GM19395 (cell line): ENCODE measurements at regions not wholly inside any gene's neighbourhood (a gene's known extent, or its start where the extent isn't known, plus 50 kb on each side); places are given as distances from the start of the nearest gene placed in this dataset.
"Not testable (repeated sequence)": the region's sequence is repeated elsewhere in the genome, so short reads cannot be mapped to it uniquely, and the experiment has no call there.

Source experiments
- ATAC-seq: cut with Tn5 transposase; IDR thresholded peaks from one replicate; pipeline ENCODE4 v1.9.1; 2021; ENCODE audit warnings: mild to moderate bottlenecking, moderate library complexity; ENCODE audit not compliant: unreplicated experiment

DNA sequence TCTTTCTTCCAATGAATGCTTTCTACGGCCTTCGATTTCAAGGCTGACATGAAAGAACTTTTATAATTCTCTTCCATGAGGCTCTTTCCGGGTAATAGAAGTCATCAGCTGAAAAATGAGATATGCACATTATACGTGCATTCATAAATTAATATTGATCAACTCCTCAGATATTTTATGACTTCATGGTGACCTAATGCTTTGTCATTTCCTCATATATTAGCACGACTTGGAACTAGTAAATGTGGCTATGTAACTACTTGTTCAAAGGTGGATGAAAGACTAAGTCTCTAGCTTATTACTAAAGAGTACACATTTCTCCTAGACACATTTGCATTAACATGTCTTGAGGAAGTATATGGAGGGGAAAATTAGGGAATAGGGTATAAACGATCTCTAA is 168.8 kb downstream of the HDGFL1 start:
- ATAC-seq: no peak

DNA sequence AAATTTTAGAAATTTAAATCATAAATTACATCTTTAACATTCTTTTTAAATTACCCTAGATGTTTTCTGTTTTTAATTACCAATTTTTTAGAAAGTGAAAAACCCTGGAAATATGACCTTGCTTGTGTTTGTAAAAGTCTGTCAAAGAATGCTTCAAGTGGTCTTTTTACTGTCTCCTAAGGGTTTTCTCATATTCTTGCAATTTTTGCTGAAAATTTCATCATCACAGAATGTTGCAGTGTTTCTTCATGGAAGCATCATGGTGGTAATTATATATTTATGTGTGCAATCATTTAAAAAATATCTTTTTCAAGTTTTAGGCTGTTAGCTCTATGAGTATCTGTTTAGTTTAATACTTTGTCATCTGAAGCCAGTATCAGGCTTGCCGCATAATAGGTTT is 178.2 kb downstream of the HDGFL1 start:
- ATAC-seq: no peak

DNA sequence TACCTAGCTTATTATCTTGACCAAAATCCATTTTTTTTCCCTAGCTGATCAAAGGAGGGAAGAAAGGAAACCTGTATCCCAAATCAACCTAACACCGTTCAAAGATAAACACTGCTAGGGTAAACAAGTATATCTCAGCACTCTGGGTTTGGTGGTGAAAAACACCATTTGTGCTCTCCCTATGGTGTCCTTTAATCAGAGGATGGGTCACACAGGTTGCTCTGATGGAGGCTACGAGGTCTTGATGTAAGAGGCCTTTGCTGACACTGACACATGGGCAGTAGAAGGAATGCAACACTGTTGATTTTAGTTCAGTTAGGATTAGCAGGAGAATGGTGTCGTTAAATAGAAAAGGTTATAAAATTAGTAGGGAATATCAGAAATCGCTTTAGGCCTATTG is 179.3 kb downstream of the HDGFL1 start:
- ATAC-seq: no peak

DNA sequence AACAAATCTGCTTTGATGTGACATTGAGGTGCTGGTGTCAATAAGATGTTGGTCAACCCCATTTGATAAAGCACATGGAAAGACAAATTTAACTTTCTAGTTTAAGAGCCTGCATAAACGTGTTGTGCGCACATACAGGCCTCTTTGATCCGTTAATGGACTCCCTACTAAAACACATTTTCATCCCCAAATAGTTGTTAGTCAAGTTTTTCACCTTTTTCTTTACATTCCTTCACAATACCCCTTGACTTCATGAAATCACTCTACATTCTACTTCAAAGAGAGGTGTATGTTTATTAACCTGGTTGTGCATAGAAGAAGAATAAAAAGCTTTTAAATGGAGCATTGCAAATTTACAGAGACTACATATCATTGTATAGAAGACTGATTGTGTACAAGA is 180.3 kb downstream of the HDGFL1 start:
- no peak for ATAC-seq

DNA sequence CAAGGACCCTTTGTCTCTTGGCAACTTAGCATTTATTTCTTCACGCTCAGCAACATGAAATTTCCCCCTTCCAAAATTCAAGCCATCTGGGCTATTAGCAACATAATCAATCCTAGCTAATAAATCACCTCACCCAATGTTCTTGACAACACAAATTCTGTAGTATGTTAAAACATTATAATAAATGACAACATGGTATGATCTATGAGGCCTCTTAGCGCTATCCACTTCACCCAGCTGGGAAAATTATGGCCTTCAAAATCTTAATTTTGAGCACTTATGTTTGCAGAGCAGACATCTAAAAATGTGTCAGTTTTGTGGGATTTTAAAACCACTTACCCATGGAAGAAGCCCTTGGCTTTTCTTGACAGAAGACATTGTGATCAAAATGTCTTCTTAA is 181.9 kb downstream of the HDGFL1 start:
- ATAC-seq: no peak

DNA sequence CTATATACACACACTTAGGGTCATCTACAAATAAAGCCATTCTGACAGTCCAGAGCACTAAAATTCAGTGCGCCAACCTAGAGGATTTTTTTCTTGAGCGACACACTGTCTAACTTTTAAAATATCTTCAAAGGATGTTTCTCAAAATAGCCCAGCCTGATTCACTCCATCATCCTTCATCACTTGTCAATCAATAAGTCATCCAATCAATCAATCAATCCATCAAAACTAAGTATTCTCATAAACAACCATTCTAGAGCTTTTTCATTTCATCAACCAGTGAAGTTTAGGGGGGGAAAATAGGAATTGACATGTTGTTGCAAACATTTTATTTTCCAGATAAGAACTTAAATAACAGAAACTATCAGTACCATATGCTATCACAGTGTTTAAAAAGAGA is 183.2 kb downstream of the HDGFL1 start:
- no peak for ATAC-seq

DNA sequence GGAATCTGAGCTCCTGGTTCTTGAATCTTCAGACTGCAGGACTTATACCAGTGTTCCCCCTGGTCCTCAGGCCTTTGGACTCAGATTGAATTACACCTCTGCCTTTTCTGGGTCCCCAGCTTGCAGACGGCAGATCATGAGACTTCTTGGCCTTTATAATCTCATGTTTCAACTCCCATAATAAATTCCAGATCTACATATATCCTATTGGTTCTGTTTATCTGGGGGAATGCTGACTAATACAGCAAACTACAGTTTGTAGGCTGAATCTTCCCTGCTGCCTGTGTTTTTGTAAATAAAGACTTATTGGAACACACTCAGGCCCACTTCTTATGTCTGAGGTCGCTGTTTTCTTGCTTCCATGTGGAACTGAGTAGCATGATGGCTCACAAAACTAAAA is 184.7 kb downstream of the HDGFL1 start:
- ATAC-seq: no peak

DNA sequence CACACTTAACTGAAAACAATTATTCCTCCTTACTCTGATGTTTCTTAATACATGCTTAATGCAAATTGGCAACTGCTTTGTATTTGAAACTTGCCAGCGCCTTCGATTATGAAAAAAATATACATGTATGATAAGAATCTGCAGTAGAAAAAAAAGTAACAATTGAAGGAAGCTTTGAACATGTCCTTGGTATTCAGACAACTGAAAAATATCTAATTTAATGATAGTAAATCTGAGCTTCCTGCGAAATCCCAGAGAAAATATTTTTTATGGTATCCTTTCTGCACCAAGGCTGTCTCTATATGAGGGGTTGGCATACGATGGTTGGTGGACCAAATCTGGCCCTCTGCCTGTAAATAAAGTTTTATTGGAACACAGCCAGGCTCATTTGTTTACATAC is 186.2 kb downstream of the HDGFL1 start:
- ATAC-seq: no peak

DNA sequence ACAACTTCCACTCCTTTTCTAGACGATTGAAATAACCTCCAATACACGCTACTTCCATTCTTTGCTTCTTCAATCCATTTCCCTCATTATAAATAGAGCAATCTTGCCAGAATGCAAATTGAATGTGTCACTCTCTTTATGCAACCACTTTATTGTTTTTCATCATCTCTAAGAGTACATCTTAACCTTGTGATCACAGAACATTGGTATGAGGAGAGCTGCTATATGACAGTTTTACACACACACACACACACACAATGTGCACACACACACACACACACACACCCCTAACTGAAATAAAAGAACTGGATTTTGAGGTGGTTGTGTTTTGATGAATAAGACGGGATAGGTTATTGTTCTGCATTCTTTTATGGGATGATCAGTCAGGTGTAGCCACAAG is 187.0 kb downstream of the HDGFL1 start:
- no peak for ATAC-seq

DNA sequence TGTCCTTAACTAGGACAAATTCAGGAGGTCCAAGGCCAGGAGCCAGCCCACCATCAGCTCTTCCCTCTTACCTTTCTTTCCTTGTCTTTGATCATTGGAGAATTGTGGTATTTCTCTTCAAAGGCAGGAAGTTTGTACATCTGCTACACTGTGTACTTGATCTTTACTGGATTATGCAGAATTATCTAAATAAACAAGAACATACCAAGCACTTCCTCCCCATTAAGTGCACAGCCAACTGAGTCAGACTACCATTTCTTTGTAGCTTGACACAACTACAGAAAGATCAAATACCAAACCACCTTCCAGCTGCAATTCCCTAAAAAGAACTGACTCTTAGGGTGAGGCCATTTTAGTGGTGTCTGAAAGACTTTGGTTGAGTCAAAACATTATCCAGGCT is 195.1 kb downstream of the HDGFL1 start:
- ATAC-seq: no peak

DNA sequence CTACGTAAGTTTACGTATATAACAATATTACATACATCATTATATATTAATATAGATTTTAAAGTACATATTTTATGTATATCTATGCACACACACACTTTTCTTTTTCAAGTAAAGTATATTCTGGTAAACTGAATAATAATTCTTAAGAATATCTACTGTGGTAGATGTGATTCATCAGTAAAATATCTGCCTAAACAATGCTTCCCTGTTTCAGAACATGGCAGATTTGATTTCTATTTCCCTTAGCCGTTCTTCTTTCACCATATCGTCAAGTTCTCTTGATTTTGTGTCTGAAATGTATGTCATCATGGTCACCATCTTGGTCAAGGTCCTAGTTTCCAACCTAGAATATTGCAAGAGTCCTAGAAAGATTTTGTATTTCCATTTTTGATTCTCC is 195.6 kb downstream of the HDGFL1 start:
- no peak for ATAC-seq

DNA sequence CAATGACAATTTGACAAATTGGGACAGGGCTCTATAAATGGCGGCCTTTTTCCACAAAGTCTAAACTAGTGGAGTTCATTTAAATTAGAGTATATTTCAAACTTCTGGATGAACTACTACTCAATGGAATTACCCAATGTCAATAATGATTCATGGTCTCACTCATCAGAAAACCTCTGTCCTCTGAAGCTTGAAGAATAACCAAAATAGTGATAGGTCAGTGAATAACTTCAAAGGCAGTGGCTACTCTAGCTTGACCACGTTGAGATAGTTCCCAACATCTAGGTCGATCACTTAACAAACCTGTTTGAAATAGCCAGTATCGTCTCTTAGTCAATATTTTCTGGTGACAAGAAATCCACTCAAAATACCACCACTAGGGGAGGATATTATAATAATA is 197.6 kb downstream of the HDGFL1 start:
- ATAC-seq: no peak

DNA sequence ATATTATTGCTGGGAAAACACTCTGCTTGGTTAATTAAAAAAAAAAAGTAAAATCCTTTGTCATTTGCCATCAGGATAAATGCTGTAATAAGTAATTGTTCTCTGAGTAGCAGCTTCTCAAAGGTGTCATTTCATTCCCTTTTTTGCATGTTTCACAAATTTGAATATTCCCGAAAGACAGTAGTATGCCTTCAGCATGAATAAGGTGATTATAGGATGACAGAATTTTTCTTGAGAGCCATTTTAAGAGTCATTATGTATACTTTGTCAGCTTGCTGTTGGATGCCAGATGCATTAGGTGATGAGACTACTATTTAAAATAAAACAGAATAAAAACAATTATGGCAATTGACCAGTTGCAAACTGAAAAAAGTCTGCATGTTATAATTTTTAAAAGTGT is 200.7 kb downstream of the HDGFL1 start:
- ATAC-seq: no peak

DNA sequence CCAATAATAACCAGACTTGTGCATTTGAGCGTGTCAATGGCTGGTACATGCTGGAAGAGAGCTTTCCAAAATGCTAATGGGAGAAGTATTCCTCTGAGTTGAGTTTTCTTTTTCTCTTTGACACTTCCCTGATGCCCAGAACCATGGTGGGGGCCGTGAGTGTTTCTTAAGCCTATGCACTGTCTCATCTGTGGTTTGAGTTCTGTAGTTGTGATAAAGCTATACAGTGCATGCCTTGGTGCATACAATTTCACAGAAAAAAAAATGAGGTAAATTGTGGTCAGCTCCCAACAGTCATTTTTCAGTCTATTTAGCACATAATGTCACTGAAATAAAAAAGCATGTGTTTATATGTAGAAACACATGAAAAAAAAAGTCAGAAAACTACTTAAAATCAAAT is 204.8 kb downstream of the HDGFL1 start:
- no peak for ATAC-seq

DNA sequence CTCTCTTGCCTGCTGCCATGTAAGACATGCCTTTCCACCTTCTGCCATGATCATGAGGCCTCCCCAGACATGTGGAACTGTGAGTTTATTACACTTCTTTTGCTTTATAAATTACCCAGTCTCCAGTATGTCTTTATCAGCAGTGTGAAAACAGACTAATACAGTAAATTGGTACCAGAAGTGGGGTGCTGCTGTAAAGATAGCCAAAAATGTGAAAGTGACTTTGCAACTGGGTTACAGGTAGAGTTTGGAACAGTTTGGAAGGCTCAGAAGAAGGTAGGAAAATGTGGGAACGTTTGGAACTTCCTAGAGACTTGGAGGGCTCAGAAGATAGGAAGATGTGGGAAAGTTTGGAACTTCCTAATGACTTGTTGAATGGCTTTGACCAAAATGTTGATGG is 209.1 kb downstream of the HDGFL1 start:
- not testable (repeated sequence) for ATAC-seq

DNA sequence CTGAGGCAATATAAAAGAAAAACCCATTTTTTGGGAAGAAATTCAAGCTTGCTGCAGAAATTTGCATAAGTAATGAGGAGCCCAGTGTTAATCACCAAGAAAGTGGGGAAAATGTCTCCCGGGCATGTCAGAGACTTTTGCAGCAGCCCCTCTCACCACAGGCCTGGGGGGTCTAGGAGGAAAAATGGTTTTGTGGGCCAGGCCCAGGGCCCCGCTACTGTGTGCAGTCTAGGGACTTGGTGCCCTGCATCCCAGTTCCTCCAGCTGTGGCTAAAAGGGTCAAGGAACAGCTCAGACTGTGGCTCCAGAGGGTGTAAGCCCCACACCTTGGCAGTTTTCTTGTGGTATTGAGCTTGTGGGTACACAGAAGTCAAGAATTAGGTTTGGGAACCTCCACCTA is 209.7 kb downstream of the HDGFL1 start:
- no peak for ATAC-seq

DNA sequence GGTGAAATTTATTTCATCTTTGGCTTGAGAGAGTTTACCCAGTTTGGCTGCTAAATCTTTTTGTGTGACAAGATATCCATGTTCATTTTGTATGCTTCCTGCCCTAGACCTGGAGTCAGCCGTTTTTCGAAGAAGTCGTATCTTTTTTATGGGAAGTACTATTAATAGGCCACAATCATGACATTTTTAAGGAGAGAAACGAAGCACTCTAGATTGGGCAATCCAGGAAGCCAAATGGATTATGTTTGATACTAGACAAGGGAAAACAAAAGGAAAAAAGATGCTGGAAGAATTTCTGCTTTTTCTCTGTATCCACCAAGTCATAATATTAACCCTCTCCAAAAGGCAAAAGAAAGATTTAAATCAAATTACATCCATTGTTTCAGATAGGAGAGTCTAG is 214.6 kb downstream of the HDGFL1 start:
- ATAC-seq: no peak

DNA sequence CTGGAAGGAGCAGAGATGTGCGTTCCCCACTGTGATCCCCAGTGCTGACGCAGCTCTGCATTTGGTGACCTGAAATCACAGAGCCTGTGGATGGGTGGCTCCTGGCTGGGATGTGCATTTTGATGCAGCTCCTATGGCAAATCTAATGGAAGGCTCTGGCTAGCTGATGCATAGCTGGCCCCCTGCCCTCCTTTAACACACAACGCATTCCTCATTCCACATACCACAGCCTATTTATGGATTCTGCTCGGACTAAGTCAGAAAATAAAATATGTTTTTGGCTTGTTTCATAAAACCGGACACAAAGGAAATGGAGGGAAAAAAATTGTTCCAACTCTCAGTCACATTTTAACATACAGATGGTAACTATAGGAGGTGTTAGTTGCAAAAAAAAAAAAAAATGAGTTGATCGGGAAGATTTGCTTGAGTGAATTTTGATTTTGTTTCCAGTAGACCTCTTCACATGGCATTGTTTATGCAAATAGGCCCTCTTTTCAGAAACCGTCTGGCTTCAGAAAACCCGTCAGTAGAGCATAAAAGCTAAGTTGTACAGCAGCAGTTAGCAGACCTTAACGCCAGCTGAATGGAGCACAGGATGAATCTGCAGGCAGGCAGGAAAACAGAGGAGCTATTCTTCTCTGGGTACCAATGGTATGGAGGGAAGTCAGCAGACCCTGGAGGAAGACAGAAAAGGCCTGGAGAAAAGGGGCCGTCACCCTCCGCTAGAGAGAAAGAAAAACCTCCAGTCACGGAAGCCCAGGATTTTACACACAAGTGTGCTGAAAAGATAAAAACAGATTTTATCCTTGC is 215.4 kb downstream of the HDGFL1 start:
- ATAC-seq: no peak

DNA sequence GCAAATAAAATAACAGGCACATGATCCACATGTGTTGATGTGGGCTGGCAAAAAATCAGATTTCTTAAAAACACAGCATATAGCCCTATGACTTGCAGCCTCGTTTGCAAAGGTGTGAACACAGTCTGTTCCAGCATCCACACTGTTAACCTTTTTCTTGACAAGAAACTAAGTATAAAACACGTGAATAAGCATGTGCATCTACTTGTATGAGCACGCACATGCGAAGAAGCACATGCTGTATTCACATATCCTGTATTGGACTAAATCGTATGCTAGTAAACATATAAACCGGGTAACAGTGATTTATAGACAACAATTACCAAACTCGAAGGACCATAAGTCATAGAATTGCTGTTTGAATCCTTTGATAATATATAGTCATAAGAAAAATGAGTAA is 218.7 kb downstream of the HDGFL1 start:
- ATAC-seq: no peak

DNA sequence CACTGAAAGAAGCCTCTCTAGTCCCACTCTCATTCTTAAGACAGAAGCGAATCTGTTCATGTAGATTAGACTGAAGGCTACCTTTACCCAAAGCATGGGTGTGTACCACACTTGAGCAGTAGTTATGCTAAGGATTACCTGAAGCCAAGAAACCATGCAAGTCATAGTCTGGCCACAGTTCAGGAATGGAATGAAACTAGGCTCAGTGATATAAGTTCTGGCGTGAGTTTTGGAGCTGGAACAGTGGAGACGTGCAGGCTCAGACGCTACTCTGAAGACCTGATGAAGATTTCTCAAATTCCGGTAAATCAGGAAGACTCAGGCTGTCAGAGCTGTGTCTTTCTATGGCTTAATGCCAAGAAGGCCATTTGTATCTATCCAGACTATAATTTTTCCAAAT is 219.9 kb downstream of the HDGFL1 start:
- no peak for ATAC-seq

DNA sequence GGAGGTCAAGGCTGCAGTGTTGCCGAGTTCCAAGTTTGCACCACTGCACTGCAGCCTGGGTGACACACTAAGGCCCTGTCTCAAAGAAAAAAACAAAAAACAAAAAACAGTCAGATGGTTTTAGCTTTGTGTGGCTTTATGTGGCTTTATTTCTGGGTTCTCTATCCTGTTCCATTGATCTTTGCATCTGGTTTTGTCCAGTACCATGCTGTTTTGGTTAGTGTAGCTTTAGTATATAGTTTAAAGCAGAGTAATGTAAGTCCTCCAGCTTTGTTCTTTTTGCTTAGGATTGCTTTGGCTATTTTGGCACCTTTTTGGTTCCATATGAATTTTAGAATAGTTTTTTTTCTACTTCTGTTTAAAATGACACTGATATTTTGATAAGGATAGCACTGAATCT is 225.5 kb downstream of the HDGFL1 start:
- ATAC-seq: no peak

DNA sequence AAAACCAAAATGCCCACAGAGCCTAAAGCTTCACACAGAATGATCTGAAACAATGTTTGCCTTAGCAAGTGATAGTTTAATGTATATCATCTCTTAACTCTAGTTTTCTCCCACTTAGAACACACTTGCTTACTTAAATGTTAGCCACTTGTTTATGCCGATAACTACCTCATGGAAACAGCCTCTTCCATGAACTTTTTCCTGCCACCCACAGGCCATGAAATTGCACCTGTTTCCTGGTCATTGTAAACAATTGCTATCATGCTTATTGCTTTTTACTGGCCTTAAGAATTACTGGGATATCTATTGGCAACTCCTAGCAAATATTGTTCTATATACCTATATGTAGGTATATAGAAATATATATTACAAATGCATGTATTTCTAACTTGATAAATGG is 231.1 kb downstream of the HDGFL1 start:
- no peak for ATAC-seq

DNA sequence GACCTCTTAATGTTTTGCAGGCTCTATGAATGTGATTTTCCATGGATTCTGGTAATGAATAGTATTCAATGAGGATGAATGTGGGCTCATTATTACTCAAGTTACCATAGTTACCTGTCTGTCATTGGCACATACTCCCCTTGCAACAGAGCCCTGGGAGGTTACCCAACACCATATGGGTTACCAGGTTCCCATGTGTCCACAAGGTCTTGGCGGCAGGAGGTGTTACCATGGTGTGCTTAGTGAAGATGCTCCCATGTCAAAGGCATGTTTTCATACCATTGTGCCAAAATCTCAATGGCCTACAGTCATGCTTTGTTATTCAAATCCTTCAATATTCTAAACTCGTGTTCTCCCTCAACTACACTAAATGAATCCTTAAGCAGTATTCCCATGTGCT is 232.5 kb downstream of the HDGFL1 start:
- no peak for ATAC-seq
